C4-2B (cell line): ENCODE measurements at regions not wholly inside any gene's neighbourhood (a gene's known extent, or its start where the extent isn't known, plus 50 kb on each side); places are given as distances from the start of the nearest gene placed in this dataset.

Experiments
- H3K27ac ChIP-seq: fragments of 450-650 bp; 2 replicates; pipeline ENCODE4 v1.5.1; 2017
- CTCF ChIP-seq: fragments of 450-650 bp; conservative IDR thresholded peaks from 2 replicates; pipeline ENCODE4 v1.5.1; 2017; ENCODE audit warnings: mild to moderate bottlenecking
- ZFX ChIP-seq: fragments of 450-650 bp; IDR thresholded peaks from 2 replicates; pipeline ENCODE4 v1.6.1; 2017

DNA sequence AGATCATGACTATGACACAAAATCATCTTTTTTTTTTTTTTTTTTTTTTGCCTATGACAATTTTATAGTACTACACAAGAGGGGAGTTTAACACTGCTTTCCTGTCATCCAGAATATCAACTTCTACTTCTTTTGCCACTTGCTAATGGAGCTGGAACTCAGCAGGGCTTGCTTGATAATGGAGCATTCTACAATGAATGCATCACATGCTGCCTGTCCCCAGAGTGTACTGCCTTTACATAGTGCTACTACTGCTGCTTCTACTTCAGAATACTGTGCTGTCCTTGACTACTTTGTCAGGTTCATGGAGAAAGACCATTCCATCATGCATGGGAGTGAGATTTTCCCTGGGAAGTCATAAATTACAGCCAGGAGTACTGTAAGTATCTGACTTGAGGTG lies 338.6 kb upstream of the SEMA3A start:
- no peak overlapping the region for H3K27ac ChIP-seq
- TF ChIP-seq CTCF, result no peak
- no peak for TF ChIP-seq ZFX

GRCh38 chr7:84532196-84532595 lies 337.6 kb upstream of the SEMA3A start:
- H3K27ac ChIP-seq, result no peak overlapping the region

DNA sequence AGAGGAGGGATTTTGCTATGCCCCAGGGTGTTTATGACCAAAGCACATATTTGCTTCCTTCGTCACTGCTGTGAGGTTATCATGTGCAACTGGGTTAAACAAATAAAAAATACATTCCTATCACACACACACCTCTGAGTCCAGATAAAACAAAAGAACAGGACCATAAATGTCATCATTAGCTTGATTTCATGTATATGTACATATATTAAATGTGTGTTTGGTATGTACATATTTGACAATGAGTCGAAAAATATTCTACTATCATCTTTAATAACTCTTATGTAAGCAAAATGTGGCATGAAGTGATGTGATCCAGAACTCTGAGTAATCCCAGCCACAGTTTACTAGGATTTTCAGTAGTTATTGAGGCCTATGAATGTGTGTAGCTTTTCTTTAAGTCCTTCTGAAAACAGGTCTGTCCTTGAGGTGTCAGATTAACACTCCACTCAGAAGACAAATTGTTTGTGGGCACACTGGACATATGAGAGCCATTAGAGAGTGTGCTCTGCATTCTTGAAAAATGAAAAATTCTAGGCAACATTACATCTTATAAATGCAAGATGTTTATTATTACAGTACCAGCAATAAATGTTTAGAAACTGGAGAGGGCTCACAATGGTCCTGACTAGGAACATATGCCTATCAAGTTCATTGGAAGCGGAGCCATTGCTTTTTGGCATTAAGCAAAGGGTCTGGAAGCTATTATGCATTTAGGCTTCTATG lies 335.1 kb upstream of the SEMA3A start:
- no peak for TF ChIP-seq ZFX
- TF ChIP-seq CTCF, result no peak
- no peak overlapping the region for H3K27ac ChIP-seq

More at GRCh38 chr7:84532196-84532595, 337.6 kb upstream of the SEMA3A start:
- TF ChIP-seq ZFX (no peak), CTCF (no peak)

DNA sequence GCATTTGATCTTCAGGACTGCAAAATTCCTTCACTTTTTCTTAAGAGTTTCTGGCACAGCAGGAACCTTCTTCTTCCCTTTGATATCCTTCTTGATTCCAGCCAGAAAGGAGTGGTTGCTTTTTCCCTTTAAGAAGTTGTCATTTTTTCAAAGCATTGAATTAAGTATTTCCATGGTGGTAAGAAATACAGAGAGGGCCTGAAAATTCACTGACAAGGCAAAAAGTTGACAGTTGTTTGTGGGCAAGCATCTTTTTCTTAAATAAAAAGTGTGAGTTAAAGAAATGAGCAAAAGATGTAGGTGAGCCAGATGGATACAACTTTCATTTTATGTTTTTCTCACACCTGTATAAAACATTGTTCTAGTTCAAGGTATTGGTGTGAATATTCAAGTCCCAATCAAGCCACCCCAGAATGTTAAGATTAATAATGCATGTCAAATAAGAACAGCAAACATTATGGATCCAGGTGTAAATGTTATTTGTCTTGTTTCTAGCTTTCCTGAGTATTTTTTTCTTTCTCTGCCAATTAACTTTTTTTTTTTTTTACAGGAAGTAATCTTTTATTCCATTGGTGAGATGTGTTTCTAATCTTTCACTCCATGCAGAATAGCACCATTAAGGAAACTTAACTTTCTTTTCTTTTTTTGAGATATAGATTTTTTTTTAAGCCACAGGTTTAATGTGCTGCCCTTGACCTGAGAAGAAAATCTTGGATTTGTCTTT lies 334.3 kb upstream of the SEMA3A start:
- no peak for TF ChIP-seq CTCF
- no peak for TF ChIP-seq ZFX
- H3K27ac ChIP-seq, result no peak overlapping the region

GRCh38 chr7:84524714-84525694 lies 330.4 kb upstream of the SEMA3A start:
- no peak for TF ChIP-seq ZFX
- no peak for TF ChIP-seq CTCF
- H3K27ac ChIP-seq, result no peak overlapping the region

GRCh38 chr7:84513061-84513460 lies 318.5 kb upstream of the SEMA3A start:
- TF ChIP-seq CTCF, result no peak
- no peak for TF ChIP-seq ZFX
- no peak overlapping the region for H3K27ac ChIP-seq
